Fibroblast of lung (primary cell): ENCODE measurements at regions not wholly inside any gene's neighbourhood (a gene's known extent, or its start where the extent isn't known, plus 50 kb on each side); places are given as distances from the start of the nearest gene placed in this dataset.

Experiments used
- DNase-seq, 2 donors: peaks; one replicate each; pipeline versions ENCODE4 v3.0.0 to v3.0.0-alpha.2; 2010; ENCODE audit warnings: low read depth in 2 of 2
- H2AFZ ChIP-seq: 2 replicates; pipeline ENCODE4 v1.5.1; 2012; ENCODE audit warnings: low read length, control low read depth, inconsistent platforms
- H3K27ac ChIP-seq: 2 replicates; pipeline ENCODE4 v1.5.1; 2011; ENCODE audit warnings: low read length, control low read depth; ENCODE audit not compliant: insufficient read depth
- H3K27me3 ChIP-seq: 2 replicates; pipeline ENCODE4 v1.5.1; 2011; ENCODE audit warnings: mild to moderate bottlenecking, low read length; ENCODE audit not compliant: control insufficient read depth, insufficient read depth
- H3K36me3 ChIP-seq: 2 replicates; pipeline ENCODE4 v1.5.1; 2011; ENCODE audit warnings: low read length; ENCODE audit not compliant: control insufficient read depth, insufficient read depth
- H3K4me1 ChIP-seq: 2 replicates; pipeline ENCODE4 v1.5.1; 2011; ENCODE audit warnings: low read length; ENCODE audit not compliant: control insufficient read depth, insufficient read depth; ENCODE audit errors: extremely low read depth
- H3K4me2 ChIP-seq: 2 replicates; pipeline ENCODE4 v1.5.1; 2011; ENCODE audit warnings: low read length, control low read depth; ENCODE audit not compliant: insufficient read depth; ENCODE audit errors: extremely low read depth
- H3K4me3 ChIP-seq, 4 experiments: fragments of 200-600 bp in 1 of 4; sonication (generic) in 1 of 4; replicated peaks in 1 of 4; 2 replicates each; pipeline ENCODE4 v1.5.1; 2011 to 2016; ENCODE audit warnings: low read length in 4 of 4, low read depth in 3 of 4, mild to moderate bottlenecking in 3 of 4, control low read depth in 2 of 4, inconsistent platforms in 1 of 4, mixed read lengths in 1 of 4; ENCODE audit not compliant: insufficient read depth in 1 of 4; ENCODE audit errors: control extremely low read depth in 1 of 4
- H3K79me2 ChIP-seq: 2 replicates; pipeline ENCODE4 v1.5.1; 2012; ENCODE audit warnings: mild to moderate bottlenecking, low read length, inconsistent platforms; ENCODE audit not compliant: control insufficient read depth, insufficient read depth
- H3K9ac ChIP-seq: 2 replicates; pipeline ENCODE4 v1.5.1; 2011; ENCODE audit warnings: mild to moderate bottlenecking, low read length, control low read depth; ENCODE audit not compliant: insufficient read depth
- H3K9me3 ChIP-seq: 2 replicates; pipeline ENCODE4 v1.5.1; 2012; ENCODE audit warnings: low read depth, low read length; ENCODE audit not compliant: control insufficient read depth, insufficient read depth
- H4K20me1 ChIP-seq: 2 replicates; pipeline ENCODE4 v1.5.1; 2011; ENCODE audit warnings: low read length; ENCODE audit not compliant: control insufficient read depth, insufficient read depth; ENCODE audit errors: extremely low read depth
- EZH2 ChIP-seq: IDR thresholded peaks from 2 replicates; pipeline ENCODE4 v1.5.1; 2012; ENCODE audit warnings: low read length, control low read depth, mild to moderate bottlenecking; ENCODE audit errors: missing control alignments
- TF ChIP-seq, protein P1 (sequence below), 2 donors: IDR thresholded peaks in 1 of 2; conservative IDR thresholded peaks in 1 of 2; 1 replicate in 1 of 2; 2 replicates in 1 of 2; pipeline ENCODE4 v1.5.1; 2011 to 2012; ENCODE audit warnings: low read length in 2 of 2, control low read depth in 1 of 2, inconsistent platforms in 1 of 2, low read depth in 1 of 2, mild to moderate bottlenecking in 1 of 2

DNA sequence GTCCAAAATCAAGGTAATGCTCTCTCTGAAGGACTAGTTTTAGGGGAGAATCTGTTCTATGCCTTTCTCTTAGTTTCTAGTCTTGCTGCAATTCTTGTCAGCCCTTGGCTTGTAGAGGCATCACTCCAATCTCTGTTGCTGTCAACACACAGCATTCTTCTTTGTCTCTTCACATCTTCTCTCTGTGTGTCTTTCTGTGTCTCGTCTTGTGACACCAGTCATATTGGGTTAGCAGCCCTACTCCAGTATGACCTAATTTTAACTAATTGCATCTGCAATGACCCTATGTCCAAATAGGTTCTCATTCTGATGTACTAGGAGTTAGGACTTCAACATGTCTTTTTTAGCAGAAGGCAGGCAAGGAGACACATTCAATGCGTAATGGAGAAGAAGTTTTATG, 1110.6 kb downstream of the DTWD2 start:
- H3K27ac ChIP-seq, result no peak overlapping the region
- H3K79me2 ChIP-seq, result no peaks in the 10 kb centered on the region
- DNase-seq, result no peak
- TF ChIP-seq EZH2, result no peak
- TF ChIP-seq, protein P1, sequence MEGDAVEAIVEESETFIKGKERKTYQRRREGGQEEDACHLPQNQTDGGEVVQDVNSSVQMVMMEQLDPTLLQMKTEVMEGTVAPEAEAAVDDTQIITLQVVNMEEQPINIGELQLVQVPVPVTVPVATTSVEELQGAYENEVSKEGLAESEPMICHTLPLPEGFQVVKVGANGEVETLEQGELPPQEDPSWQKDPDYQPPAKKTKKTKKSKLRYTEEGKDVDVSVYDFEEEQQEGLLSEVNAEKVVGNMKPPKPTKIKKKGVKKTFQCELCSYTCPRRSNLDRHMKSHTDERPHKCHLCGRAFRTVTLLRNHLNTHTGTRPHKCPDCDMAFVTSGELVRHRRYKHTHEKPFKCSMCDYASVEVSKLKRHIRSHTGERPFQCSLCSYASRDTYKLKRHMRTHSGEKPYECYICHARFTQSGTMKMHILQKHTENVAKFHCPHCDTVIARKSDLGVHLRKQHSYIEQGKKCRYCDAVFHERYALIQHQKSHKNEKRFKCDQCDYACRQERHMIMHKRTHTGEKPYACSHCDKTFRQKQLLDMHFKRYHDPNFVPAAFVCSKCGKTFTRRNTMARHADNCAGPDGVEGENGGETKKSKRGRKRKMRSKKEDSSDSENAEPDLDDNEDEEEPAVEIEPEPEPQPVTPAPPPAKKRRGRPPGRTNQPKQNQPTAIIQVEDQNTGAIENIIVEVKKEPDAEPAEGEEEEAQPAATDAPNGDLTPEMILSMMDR (conservative IDR thresholded peaks at IDR 0.05 in 1 of 2, IDR thresholded peaks at IDR 0.05 in 1 of 2; ENCODE audit: low read depth in 1 of 2, low read length in 2 of 2), result no peak
- no peaks in the 10 kb centered on the region for H3K36me3 ChIP-seq
- H3K4me1 ChIP-seq, result no peaks in the 10 kb centered on the region
- H4K20me1 ChIP-seq, result no peaks in the 10 kb centered on the region
- H3K9me3 ChIP-seq, result no peaks in the 10 kb centered on the region
- no peaks in the 10 kb centered on the region for H3K27me3 ChIP-seq
- no peak overlapping the region for H3K9ac ChIP-seq
- no peak overlapping the region for H3K4me3 ChIP-seq
- no peak overlapping the region for H2AFZ ChIP-seq
- H3K4me2 ChIP-seq, result no peak overlapping the region

DNA sequence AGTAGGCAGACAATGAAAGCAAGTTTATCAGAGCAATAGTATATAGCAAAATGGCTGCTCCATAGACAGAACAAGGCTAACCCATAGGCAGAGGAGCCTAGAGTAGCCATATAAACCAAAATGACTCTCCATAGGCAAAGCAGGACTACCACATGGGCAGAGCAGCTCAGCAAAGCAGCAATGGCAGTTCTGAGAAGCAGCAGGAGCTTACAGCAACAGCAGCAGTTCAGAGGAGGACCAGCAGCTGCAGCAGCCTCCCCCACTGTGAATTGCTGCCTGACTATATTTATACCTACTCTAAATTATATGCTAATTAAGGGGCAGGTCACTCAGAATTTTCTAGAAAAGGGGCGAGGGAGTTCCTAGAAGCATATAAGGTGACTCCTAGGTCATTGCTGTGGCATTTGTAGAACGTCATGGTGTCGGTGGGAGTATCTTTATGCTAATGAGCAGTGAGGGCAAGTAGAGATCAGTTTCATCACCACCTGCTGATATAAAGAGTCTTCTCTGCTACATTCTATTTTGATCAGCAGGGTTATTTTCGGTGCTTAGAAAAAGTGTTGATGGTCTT, 1115.5 kb downstream of the DTWD2 start:
- Histone ChIP-seq H3K79me2 (no peaks in the 10 kb centered on the region), H3K4me3 (no peak overlapping the region), H3K9ac (no peak overlapping the region), H3K27me3 (no peaks in the 10 kb centered on the region), H3K4me2 (no peak overlapping the region), H3K9me3 (no peaks in the 10 kb centered on the region), H2AFZ (no peak overlapping the region), H3K27ac (no peak overlapping the region), H4K20me1 (no peaks in the 10 kb centered on the region), H3K36me3 (no peaks in the 10 kb centered on the region), H3K4me1 (no peaks in the 10 kb centered on the region)
- no peak for DNase-seq
- TF ChIP-seq EZH2, result no peak
- TF ChIP-seq, protein P1 (conservative IDR thresholded peaks at IDR 0.05 in 1 of 2, IDR thresholded peaks at IDR 0.05 in 1 of 2; ENCODE audit: low read depth in 1 of 2, low read length in 2 of 2), result no peak

- no peak for TF ChIP-seq EZH2
- TF ChIP-seq, protein P1 (conservative IDR thresholded peaks at IDR 0.05 in 1 of 2, IDR thresholded peaks at IDR 0.05 in 1 of 2; ENCODE audit: low read depth in 1 of 2, low read length in 2 of 2), result no peak
- H3K4me3 ChIP-seq, result no peak overlapping the region
Observed at GRCh38 chr5:117869596-117869995, 1118.8 kb downstream of the DTWD2 start.

More at GRCh38 chr5:117869596-117869995, 1118.8 kb downstream of the DTWD2 start:
- Histone ChIP-seq H2AFZ (no peak overlapping the region), H3K79me2 (no peaks in the 10 kb centered on the region), H3K4me1 (no peaks in the 10 kb centered on the region), H3K27me3 (no peaks in the 10 kb centered on the region), H3K27ac (no peak overlapping the region), H3K9ac (no peak overlapping the region), H4K20me1 (no peaks in the 10 kb centered on the region), H3K36me3 (no peaks in the 10 kb centered on the region), H3K4me2 (no peak overlapping the region), H3K9me3 (no peaks in the 10 kb centered on the region)
- DNase-seq, result no peak
